GM23248 (cell line): ENCODE measurements at regions not wholly inside any gene's neighbourhood (a gene's known extent, or its start where the extent isn't known, plus 50 kb on each side); places are given as distances from the start of the nearest gene placed in this dataset.

ENCODE experiments used
- EZH2 ChIP-seq: fragments of 200-600 bp; sonication (generic); IDR thresholded peaks from 2 replicates; pipeline ENCODE4 v1.6.1; 2018; ENCODE audit warnings: antibody characterized with exemption, mild to moderate bottlenecking; ENCODE audit not compliant: insufficient read depth, poor library complexity, severe bottlenecking
- EZH2phosphoT487 ChIP-seq: fragments of 200-600 bp; sonication (generic); IDR thresholded peaks from 2 replicates; pipeline ENCODE4 v1.6.1; 2018; ENCODE audit warnings: antibody characterized with exemption, moderate library complexity, mild to moderate bottlenecking, low read depth; ENCODE audit not compliant: insufficient read depth

- no peak for TF ChIP-seq EZH2
- TF ChIP-seq EZH2phosphoT487 = no peak
Observed at GRCh38 chr2:239806758-239807434, 218.2 kb downstream of the NDUFA10 start.
